WERI-Rb-1 (cell line): ENCODE measurements at regions not wholly inside any gene's neighbourhood (a gene's known extent, or its start where the extent isn't known, plus 50 kb on each side); places are given as distances from the start of the nearest gene placed in this dataset.

Source experiments
- DNase-seq: peaks from one replicate; pipeline ENCODE4 v3.0.0-alpha.2; 2020
- H3K27ac ChIP-seq: fragments of 250-450 bp; sonication (Bioruptor Pico); 2 replicates; pipeline ENCODE4 v1.5.1; 2020; ENCODE audit warnings: mild to moderate bottlenecking, moderate library complexity
- H3K27me3 ChIP-seq: fragments of 250-450 bp; sonication (Bioruptor Pico); 2 replicates; pipeline ENCODE4 v1.5.1; 2021; ENCODE audit warnings: mild to moderate bottlenecking, low read depth, moderate library complexity; ENCODE audit not compliant: insufficient read depth, severe bottlenecking
- H3K36me3 ChIP-seq: fragments of 250-450 bp; sonication (Bioruptor Pico); 2 replicates; pipeline ENCODE4 v1.5.1; 2020; ENCODE audit warnings: mild to moderate bottlenecking, moderate library complexity
- H3K4me3 ChIP-seq: 2 replicates; pipeline ENCODE4 v1.5.1; 2011; ENCODE audit warnings: low read depth, mild to moderate bottlenecking, control low read depth, low read length
- H3K9me3 ChIP-seq: fragments of 250-450 bp; sonication (Bioruptor Pico); 2 replicates; pipeline ENCODE4 v1.5.1; 2021; ENCODE audit warnings: mild to moderate bottlenecking, moderate library complexity; ENCODE audit not compliant: severe bottlenecking
- TF ChIP-seq, protein P1 (sequence below): IDR thresholded peaks from 2 replicates; pipeline ENCODE4 v1.5.1; 2011; ENCODE audit warnings: low read depth, mild to moderate bottlenecking, control low read depth, inconsistent platforms, low read length

DNA sequence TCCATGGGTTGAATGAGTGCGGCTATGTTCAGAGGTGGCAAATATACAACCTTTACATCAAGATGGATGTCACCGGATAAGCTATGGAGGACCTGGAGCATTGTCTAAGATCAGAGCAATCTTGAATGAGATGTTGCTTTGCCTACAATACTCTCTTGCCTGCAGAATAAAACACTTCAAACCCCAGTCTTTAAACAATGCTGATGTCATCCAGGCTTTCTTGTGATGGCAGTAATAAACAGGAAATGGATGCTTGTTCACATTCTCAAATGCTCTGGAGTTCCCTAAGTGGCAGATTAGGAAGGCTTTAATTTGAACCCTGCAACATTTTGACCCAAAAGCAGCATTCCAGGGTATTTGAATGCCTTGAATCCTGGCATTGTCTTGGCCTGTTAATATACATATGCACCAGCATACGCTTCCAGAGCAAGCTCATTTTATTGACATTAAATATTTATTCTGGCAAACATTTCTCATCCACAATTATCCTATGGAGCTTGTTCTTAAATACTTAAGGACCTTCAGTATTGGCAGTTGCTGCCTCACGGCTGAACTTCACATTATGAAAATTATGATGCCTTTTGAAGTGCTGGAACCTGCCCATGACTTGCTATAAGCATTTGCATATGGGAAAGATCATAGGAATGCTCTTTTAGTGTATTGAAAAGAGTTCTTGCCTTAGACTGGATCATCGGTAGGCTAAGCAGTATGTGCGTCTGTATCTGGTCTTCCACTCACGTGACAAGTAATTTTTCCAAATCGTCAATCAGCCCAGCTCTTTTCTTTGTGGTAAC lies 422.7 kb downstream of the SIPA1L2 start:
- Histone ChIP-seq H3K36me3 (no peaks in the 10 kb centered on the region), H3K27me3 (no peaks in the 10 kb centered on the region), H3K9me3 (peaks cover 2% of the 10 kb centered on the region), H3K27ac (no peak overlapping the region), H3K4me3 (no peak overlapping the region)
- peak; percentile 2 for DNase-seq
- TF ChIP-seq, protein P1, sequence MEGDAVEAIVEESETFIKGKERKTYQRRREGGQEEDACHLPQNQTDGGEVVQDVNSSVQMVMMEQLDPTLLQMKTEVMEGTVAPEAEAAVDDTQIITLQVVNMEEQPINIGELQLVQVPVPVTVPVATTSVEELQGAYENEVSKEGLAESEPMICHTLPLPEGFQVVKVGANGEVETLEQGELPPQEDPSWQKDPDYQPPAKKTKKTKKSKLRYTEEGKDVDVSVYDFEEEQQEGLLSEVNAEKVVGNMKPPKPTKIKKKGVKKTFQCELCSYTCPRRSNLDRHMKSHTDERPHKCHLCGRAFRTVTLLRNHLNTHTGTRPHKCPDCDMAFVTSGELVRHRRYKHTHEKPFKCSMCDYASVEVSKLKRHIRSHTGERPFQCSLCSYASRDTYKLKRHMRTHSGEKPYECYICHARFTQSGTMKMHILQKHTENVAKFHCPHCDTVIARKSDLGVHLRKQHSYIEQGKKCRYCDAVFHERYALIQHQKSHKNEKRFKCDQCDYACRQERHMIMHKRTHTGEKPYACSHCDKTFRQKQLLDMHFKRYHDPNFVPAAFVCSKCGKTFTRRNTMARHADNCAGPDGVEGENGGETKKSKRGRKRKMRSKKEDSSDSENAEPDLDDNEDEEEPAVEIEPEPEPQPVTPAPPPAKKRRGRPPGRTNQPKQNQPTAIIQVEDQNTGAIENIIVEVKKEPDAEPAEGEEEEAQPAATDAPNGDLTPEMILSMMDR, result no peak

DNA sequence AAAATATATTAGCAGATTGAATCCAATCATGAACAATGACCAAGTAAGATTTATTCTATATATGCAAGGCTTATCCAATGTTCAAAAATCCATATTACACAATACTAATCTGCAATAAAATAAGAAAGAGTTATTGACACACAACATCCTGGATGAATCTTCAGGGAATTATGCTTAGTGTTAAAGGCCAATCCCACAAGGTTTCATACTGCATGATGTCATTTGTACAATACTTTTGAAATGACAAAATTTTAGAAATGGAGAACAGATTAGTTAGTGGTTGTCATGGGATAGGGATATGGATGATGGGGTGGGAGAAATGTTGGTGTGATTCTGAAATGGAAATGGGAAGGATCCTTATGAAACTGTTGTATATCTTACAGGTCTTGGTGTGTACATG lies 425.7 kb downstream of the SIPA1L2 start:
- Histone ChIP-seq H3K36me3 (no peaks in the 10 kb centered on the region), H3K27ac (no peak overlapping the region), H3K4me3 (no peak overlapping the region), H3K27me3 (no peaks in the 10 kb centered on the region), H3K9me3 (peaks cover 16% of the 10 kb centered on the region)
- DNase-seq, result no peak
- TF ChIP-seq, protein P1, result no peak

DNA sequence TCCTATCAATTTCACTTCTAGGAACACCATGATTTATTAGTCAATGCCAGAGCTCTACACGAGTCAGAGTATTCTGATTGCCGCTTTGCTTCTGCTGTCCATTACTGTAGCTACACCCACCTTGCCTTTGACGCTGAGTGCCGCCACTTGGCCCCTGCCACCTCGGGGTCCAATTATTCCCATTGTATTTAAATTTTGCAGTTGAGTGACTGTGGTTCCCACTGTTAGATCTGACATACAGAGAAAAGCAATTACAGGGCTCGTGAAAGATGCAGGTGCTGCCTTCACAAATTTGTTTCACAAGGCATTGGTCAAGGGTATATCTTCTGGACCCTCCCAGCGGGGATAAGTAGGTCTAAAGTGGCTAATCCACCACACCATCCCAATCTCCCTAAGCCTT lies 428.9 kb downstream of the SIPA1L2 start:
- no peaks in the 10 kb centered on the region for H3K27me3 ChIP-seq
- no peak overlapping the region for H3K4me3 ChIP-seq
- H3K36me3 ChIP-seq, result no peaks in the 10 kb centered on the region
- H3K9me3 ChIP-seq, result peaks cover 16% of the 10 kb centered on the region
- TF ChIP-seq, protein P1, result no peak
- no peak for DNase-seq
- H3K27ac ChIP-seq, result no peak overlapping the region

DNA sequence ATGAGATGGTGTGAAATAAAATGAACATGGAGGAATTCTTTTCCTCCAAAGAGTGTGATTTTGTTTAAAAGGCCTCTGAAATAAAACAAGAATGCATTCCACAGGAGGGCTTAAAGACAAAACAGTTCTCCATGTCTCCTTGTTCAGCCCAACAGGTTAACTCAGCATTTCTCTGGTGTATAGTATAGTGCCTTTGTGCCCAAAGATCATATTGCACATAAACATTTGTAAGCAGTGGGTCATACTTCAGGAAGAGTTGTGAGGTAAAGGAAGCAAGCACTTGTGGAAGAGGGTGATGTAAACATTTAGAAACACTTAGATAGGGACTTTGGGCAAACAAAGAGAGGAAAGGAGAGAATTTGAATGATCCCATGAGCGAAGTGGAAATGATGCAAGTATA lies 433.9 kb downstream of the SIPA1L2 start:
- Histone ChIP-seq H3K36me3 (no peaks in the 10 kb centered on the region), H3K27ac (no peak overlapping the region), H3K4me3 (no peak overlapping the region), H3K27me3 (peaks cover 10% of the 10 kb centered on the region), H3K9me3 (peaks cover 29% of the 10 kb centered on the region)
- DNase-seq, result no peak
- TF ChIP-seq, protein P1, result no peak

DNA sequence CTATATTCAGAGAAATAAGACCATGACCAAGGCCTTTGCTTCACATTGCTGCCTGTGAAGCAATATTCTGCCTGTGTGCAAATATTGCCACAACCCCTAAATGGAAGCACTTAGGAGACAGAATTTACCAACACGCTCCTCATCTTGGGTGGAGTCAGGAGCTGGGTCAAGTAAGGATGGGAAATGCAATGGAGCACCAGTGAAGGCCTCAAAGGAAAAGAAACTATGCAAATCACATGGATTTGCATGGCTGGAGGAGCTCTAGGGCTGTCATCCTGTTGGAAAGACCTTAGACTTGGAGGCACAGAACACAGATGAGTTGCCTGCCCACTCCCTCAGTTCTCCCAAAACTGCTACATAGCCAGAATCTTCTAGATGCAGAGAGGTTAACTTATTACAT lies 435.5 kb downstream of the SIPA1L2 start:
- TF ChIP-seq, protein P1, result no peak
- H3K36me3 ChIP-seq, result no peaks in the 10 kb centered on the region
- H3K4me3 ChIP-seq, result no peak overlapping the region
- H3K9me3 ChIP-seq, result peaks cover 20% of the 10 kb centered on the region
- no peak overlapping the region for H3K27ac ChIP-seq
- no peak for DNase-seq
- H3K27me3 ChIP-seq, result peaks cover 24% of the 10 kb centered on the region

DNA sequence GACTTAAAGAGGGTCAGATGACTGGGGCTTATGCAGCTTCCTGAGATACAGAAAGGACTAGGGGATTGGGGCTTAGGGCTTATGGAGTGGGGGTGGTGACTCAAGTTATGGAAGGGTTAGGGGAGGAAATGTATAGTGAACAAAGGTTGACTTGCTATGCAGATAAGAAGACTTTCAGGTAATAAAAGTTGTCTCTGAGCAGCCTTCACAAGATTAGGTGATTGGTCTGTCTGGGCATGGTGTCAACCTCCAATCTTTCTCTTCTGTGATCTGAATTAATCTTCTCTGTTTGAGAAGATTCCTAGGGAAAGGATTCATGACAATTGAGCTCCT lies 436.5 kb downstream of the SIPA1L2 start:
- no peaks in the 10 kb centered on the region for H3K36me3 ChIP-seq
- no peak overlapping the region for H3K27ac ChIP-seq
- TF ChIP-seq, protein P1, result no peak
- H3K9me3 ChIP-seq, result peaks cover 20% of the 10 kb centered on the region
- peaks cover 32% of the 10 kb centered on the region for H3K27me3 ChIP-seq
- DNase-seq, result peak; percentile 48
- no peak overlapping the region for H3K4me3 ChIP-seq
